ENCODE measurements at regions not wholly inside any gene's neighbourhood (a gene's known extent, or its start where the extent isn't known, plus 50 kb on each side); places are given as distances from the start of the nearest gene placed in this dataset.

GRCh38 chr9:86664603-86665002 is 282.7 kb downstream of the GAS1 start:
- H3K4me3 ChIP-seq, result no peak overlapping the region
- H3K36me3 ChIP-seq, result no peaks in the 10 kb centered on the region
- intact Hi-C loops (cut with DNase I), result no loop called here
- no peak for TF ChIP-seq CTCF (IDR thresholded peaks at IDR 0.05)
- no peaks in the 10 kb centered on the region for H3K9me3 ChIP-seq
- no peak overlapping the region for H3K27ac ChIP-seq
- H3K4me1 ChIP-seq, result peaks cover 0 to 7% of the 10 kb centered on the region in 2 donors
- no peaks in the 10 kb centered on the region for H3K27me3 ChIP-seq
- no peak for DNase-seq (ENCODE audit: low spot score in 2 of 2)

- Histone ChIP-seq H3K9me3 (no peaks in the 10 kb centered on the region), H3K4me1 (peaks cover 0 to 3% of the 10 kb centered on the region in 2 donors), H3K27ac (no peak overlapping the region), H3K36me3 (no peaks in the 10 kb centered on the region), H3K4me3 (no peak overlapping the region), H3K27me3 (no peaks in the 10 kb centered on the region)
- TF ChIP-seq CTCF (IDR thresholded peaks at IDR 0.05), result no peak
- no peak for DNase-seq (ENCODE audit: low spot score in 2 of 2)
- intact Hi-C loops (cut with DNase I), result no loop called here
These were observed 283.4 kb downstream of the GAS1 start for GRCh38 chr9:86663905-86664304.

GRCh38 chr9:86662890-86663468 is 284.3 kb downstream of the GAS1 start:
- Histone ChIP-seq H3K4me3 (no peak overlapping the region), H3K9me3 (no peaks in the 10 kb centered on the region), H3K4me1 (no peaks in the 10 kb centered on the region), H3K27ac (no peak overlapping the region), H3K36me3 (no peaks in the 10 kb centered on the region), H3K27me3 (no peaks in the 10 kb centered on the region)
- intact Hi-C loops (cut with DNase I), result no loop called here
- TF ChIP-seq CTCF (IDR thresholded peaks at IDR 0.05), result no peak
- DNase-seq (ENCODE audit: low spot score in 2 of 2), result no peak

GRCh38 chr9:86660146-86660943 is 287.0 kb downstream of the GAS1 start:
- no peak for DNase-seq (ENCODE audit: low spot score in 2 of 2)
- no peak for TF ChIP-seq CTCF (IDR thresholded peaks at IDR 0.05)
- Histone ChIP-seq H3K27me3 (no peaks in the 10 kb centered on the region), H3K27ac (no peak overlapping the region), H3K4me3 (no peak overlapping the region), H3K9me3 (no peaks in the 10 kb centered on the region), H3K36me3 (no peaks in the 10 kb centered on the region), H3K4me1 (no peaks in the 10 kb centered on the region)
- intact Hi-C loops (cut with DNase I), result no loop called here

GRCh38 chr9:86659413-86660046 is 287.8 kb downstream of the GAS1 start:
- H3K27me3 ChIP-seq, result no peaks in the 10 kb centered on the region
- no peak overlapping the region for H3K27ac ChIP-seq
- no peak for DNase-seq (ENCODE audit: low spot score in 2 of 2)
- H3K9me3 ChIP-seq, result no peaks in the 10 kb centered on the region
- H3K4me3 ChIP-seq, result no peak overlapping the region
- no peaks in the 10 kb centered on the region for H3K4me1 ChIP-seq
- no peaks in the 10 kb centered on the region for H3K36me3 ChIP-seq
- TF ChIP-seq CTCF (IDR thresholded peaks at IDR 0.05), result no peak
- intact Hi-C loops (cut with DNase I), result no loop called here
